ENCODE measurements at regions not wholly inside any gene's neighbourhood (a gene's known extent, or its start where the extent isn't known, plus 50 kb on each side); places are given as distances from the start of the nearest gene placed in this dataset.

DNA sequence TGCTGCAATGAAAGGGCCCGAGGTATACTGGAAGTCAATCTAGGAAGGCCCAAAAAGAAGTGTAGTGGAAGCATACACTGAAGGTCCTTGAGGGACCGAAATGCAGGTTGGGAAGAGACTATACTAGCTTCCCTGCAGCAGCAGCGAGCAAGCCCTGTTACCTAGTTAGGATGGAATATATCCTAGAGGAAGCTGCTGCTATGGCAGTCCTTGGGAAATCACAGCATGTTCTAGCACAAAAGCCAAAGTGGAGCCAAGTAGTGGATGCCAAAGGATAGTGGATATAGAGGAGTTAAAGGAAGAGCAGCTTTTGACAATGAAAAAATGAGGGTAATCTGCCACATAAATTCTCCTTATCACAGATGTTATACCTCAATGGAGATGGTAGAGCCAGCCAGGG lies 123.8 kb upstream of the STARD3NL start:
- H4K20me1 ChIP-seq (ENCODE audit: control insufficient read depth, insufficient read depth, insufficient read length) = no peaks in the 10 kb centered on the region
- H3K4ac ChIP-seq (ENCODE audit: low read depth, low read length) = no peak overlapping the region
- H3K4me1 ChIP-seq (ENCODE audit: insufficient read depth, low read length) = no peaks in the 10 kb centered on the region
- H3K4me3 Mint-ChIP-seq = no peak overlapping the region
- no peak overlapping the region for H2AFZ ChIP-seq (ENCODE audit: low read length)
- WGBS (ENCODE audit: extremely low coverage, insufficient read length, low lambda C conversion rate) = no CpG with 5 or more reads among the region's 3 CpGs
- H3K4me1 Mint-ChIP-seq = peaks cover 10 to 13% of the 10 kb centered on the region in 2 experiments
- H2BK5ac ChIP-seq (ENCODE audit: insufficient read length, low read length) = no peak overlapping the region
- DNase-seq = no peak
- H3K9me3 Mint-ChIP-seq = peaks cover 10 to 12% of the 10 kb centered on the region in 2 experiments
- H4K8ac ChIP-seq (replicated peaks; ENCODE audit: insufficient read length, low read depth, low read length) = no peak overlapping the region
- H3K56ac ChIP-seq (ENCODE audit: insufficient read length, low read depth, low read length) = no peak overlapping the region
- no peak overlapping the region for H2AK5ac ChIP-seq (ENCODE audit: insufficient read length, low read length)
- no peak overlapping the region for H4K91ac ChIP-seq (ENCODE audit: insufficient read length, low read depth, low read length)
- H3K9ac ChIP-seq (ENCODE audit: extremely low read depth, insufficient read length, low read length) = no peak overlapping the region
- no peaks in the 10 kb centered on the region for H3K79me2 ChIP-seq (ENCODE audit: insufficient read depth, low read length)
- no peaks in the 10 kb centered on the region for H3K27me3 ChIP-seq (ENCODE audit: insufficient read depth, low read length)
- no peak for TF ChIP-seq CTCF (conservative IDR thresholded peaks at IDR 0.05)
- H3K23me2 ChIP-seq (ENCODE audit: insufficient read length, low read depth, low read length, poor library complexity, severe bottlenecking) = no peaks in the 10 kb centered on the region
- H2BK120ac ChIP-seq (ENCODE audit: low read depth, low read length, poor library complexity, severe bottlenecking) = no peak overlapping the region
- H3K4me2 ChIP-seq (ENCODE audit: insufficient read depth, insufficient read length, low read length) = no peak overlapping the region
- H3K9me3 ChIP-seq (ENCODE audit: control insufficient read depth, low read depth, low read length) = no peaks in the 10 kb centered on the region
- no peak overlapping the region for H2BK15ac ChIP-seq (ENCODE audit: low read depth, low read length)
- H3K14ac ChIP-seq (ENCODE audit: insufficient read depth, low read length) = no peak overlapping the region
- H3K27ac Mint-ChIP-seq = no peak overlapping the region
- no peak overlapping the region for H2BK20ac ChIP-seq (ENCODE audit: low read depth, low read length, poor library complexity, severe bottlenecking)
- H3K23ac ChIP-seq (ENCODE audit: insufficient read length, low read depth, low read length) = no peak overlapping the region
- H3K27ac ChIP-seq (ENCODE audit: insufficient read length, low read depth, low read length) = no peak overlapping the region
- no peaks in the 10 kb centered on the region for H3K79me1 ChIP-seq (ENCODE audit: insufficient read depth, low read depth, low read length, poor library complexity, severe bottlenecking)
- peaks cover 2 to 8% (median 7%) of the 10 kb centered on the region in 3 experiments for H3K36me3 Mint-ChIP-seq (ENCODE audit: insufficient read depth in 1 of 3, low read depth in 3 of 3)
- H3K18ac ChIP-seq (ENCODE audit: insufficient read length, low read depth, low read length) = no peak overlapping the region
- no peak overlapping the region for H2BK12ac ChIP-seq (ENCODE audit: insufficient read length, low read depth, low read length)
- no peak overlapping the region for H3T11ph ChIP-seq (ENCODE audit: low read length)
- no peak overlapping the region for H4K5ac ChIP-seq (ENCODE audit: insufficient read length, low read depth, low read length)
- peaks cover 2% of the 10 kb centered on the region; the same call in 1 of the 2 replicates for H3K27me3 Mint-ChIP-seq (ENCODE audit: low read depth)
